Mucosa of descending colon (tissue), 3 donors: ENCODE measurements at regions not wholly inside any gene's neighbourhood (a gene's known extent, or its start where the extent isn't known, plus 50 kb on each side); places are given as distances from the start of the nearest gene placed in this dataset.

Source experiments
- ATAC-seq: fragments of 200-7000 bp; cut with Tn5 transposase; one replicate; pipeline ENCODE4 v1.9.1; 2020; ENCODE audit warnings: mild to moderate bottlenecking, moderate library complexity
- DNase-seq, 3 donors: peaks; one replicate each; pipeline ENCODE4 v3.0.0-alpha.2; 2020
- H3K36me3 ChIP-seq: fragments of 200-600 bp; one replicate; pipeline ENCODE4 v1.8.0; 2021; ENCODE audit warnings: low read depth, mild to moderate bottlenecking
- H3K4me1 ChIP-seq: fragments of 200-600 bp; one replicate; pipeline ENCODE4 v1.8.0; 2021; ENCODE audit warnings: low read depth, mild to moderate bottlenecking
- H3K4me3 ChIP-seq: fragments of 200-600 bp; one replicate; pipeline ENCODE4 v1.8.0; 2021; ENCODE audit warnings: mild to moderate bottlenecking
- H3K9me3 ChIP-seq: fragments of 200-600 bp; one replicate; pipeline ENCODE4 v1.8.0; 2021; ENCODE audit warnings: mild to moderate bottlenecking
- CTCF ChIP-seq: fragments of 200-600 bp; IDR thresholded peaks from one replicate; pipeline ENCODE4 v1.8.0; 2022; ENCODE audit warnings: antibody characterized with exemption, mild to moderate bottlenecking
- intact Hi-C, 2 donors: fragments of 100-400 bp; cut with DNase I in 1 of 2; cut with micrococcal nuclease in 1 of 2; formaldehyde crosslinking; loops; one replicate each; pipeline versions ENCODE4 v1.11.0 to v1.11.1; 2022; cut with DNase I, micrococcal nuclease
- donor health status: DM: no; HTN: no; CAD: no; lungs with moderate emphysema.
- donor health status: DM: no; HTN: no; CAD: no.
- donor health status: DM: no; HTN: yes; CAD: no.

- Histone ChIP-seq H3K9me3 (no peaks in the 10 kb centered on the region), H3K4me1 (no peaks in the 10 kb centered on the region), H3K4me3 (no peak overlapping the region), H3K36me3 (no peaks in the 10 kb centered on the region)
- intact Hi-C loops: no loop called here
- no peak for DNase-seq
- TF ChIP-seq CTCF: no peak
- ATAC-seq: no peak
Observed at GRCh38 chr2:51170273-51170672, 138.3 kb upstream of the NRXN1 start.

GRCh38 chr2:51165534-51166260 is 133.8 kb upstream of the NRXN1 start:
- no peak for DNase-seq

GRCh38 chr2:51158251-51158650 is 126.3 kb upstream of the NRXN1 start:
- ATAC-seq (no peak), DNase-seq (no peak)
- no peaks in the 10 kb centered on the region for H3K9me3 ChIP-seq
- H3K36me3 ChIP-seq: no peaks in the 10 kb centered on the region
- no peak overlapping the region for H3K4me3 ChIP-seq
- TF ChIP-seq CTCF: no peak
- H3K4me1 ChIP-seq: no peaks in the 10 kb centered on the region
- intact Hi-C loops: no loop called here

More at GRCh38 chr2:51165534-51166260, 133.8 kb upstream of the NRXN1 start:
- intact Hi-C loops: no loop called here
- Histone ChIP-seq H3K36me3 (no peaks in the 10 kb centered on the region), H3K4me3 (no peak overlapping the region), H3K9me3 (no peaks in the 10 kb centered on the region), H3K4me1 (no peaks in the 10 kb centered on the region)
- TF ChIP-seq CTCF: no peak
- no peak for ATAC-seq

- no peak for DNase-seq
- Histone ChIP-seq H3K9me3 (peaks cover 4% of the 10 kb centered on the region), H3K4me1 (no peaks in the 10 kb centered on the region), H3K36me3 (no peaks in the 10 kb centered on the region), H3K4me3 (no peak overlapping the region)
- no peak for TF ChIP-seq CTCF
- no peak for ATAC-seq
- intact Hi-C loops: no loop called here
Observed at GRCh38 chr2:51153236-51153635, 121.3 kb upstream of the NRXN1 start.

GRCh38 chr2:51151490-51152140 is 119.7 kb upstream of the NRXN1 start:
- no peak for TF ChIP-seq CTCF
- Histone ChIP-seq H3K4me3 (no peak overlapping the region), H3K36me3 (no peaks in the 10 kb centered on the region), H3K4me1 (no peaks in the 10 kb centered on the region), H3K9me3 (peaks cover 4% of the 10 kb centered on the region)
- ATAC-seq: no peak
- intact Hi-C loops: no loop called here
- peak in 1 of 3 donors; percentile 44 for DNase-seq
